Trophoblast cell (in vitro differentiated cells and primary cell): ENCODE measurements at regions not wholly inside any gene's neighbourhood (a gene's known extent, or its start where the extent isn't known, plus 50 kb on each side); places are given as distances from the start of the nearest gene placed in this dataset.
"Not testable (repeated sequence)": the region's sequence is repeated elsewhere in the genome, so short reads cannot be mapped to it uniquely, and the experiment has no call there.

ENCODE experiments used
- DNase-seq, 2 donors: peaks; one replicate each; pipeline ENCODE4 v3.0.0-alpha.2; 2016
- H2AFZ ChIP-seq: 2 replicates; pipeline ENCODE4 v1.6.1; 2013; ENCODE audit warnings: low read length, moderate library complexity, mild to moderate bottlenecking; ENCODE audit not compliant: insufficient read depth, poor library complexity
- H2AK5ac ChIP-seq: 2 replicates; pipeline ENCODE4 v1.6.1; 2013; ENCODE audit warnings: mild to moderate bottlenecking, low read length
- H2BK120ac ChIP-seq: 2 replicates; pipeline ENCODE4 v1.6.1; 2013; ENCODE audit warnings: low read length, mild to moderate bottlenecking, moderate library complexity; ENCODE audit not compliant: insufficient read depth, poor library complexity
- H2BK12ac ChIP-seq: 2 replicates; pipeline ENCODE4 v1.6.1; 2013; ENCODE audit warnings: mild to moderate bottlenecking, low read length, moderate library complexity
- H2BK5ac ChIP-seq: 2 replicates; pipeline ENCODE4 v1.6.1; 2013; ENCODE audit warnings: low read length, low read depth, moderate library complexity, mild to moderate bottlenecking; ENCODE audit not compliant: poor library complexity
- H3K14ac ChIP-seq: 2 replicates; pipeline ENCODE4 v1.6.1; 2013; ENCODE audit warnings: mild to moderate bottlenecking, low read length
- H3K18ac ChIP-seq: 2 replicates; pipeline ENCODE4 v1.6.1; 2013; ENCODE audit warnings: mild to moderate bottlenecking, low read length
- H3K23ac ChIP-seq: 2 replicates; pipeline ENCODE4 v1.6.1; 2013; ENCODE audit warnings: low read length
- H3K27ac ChIP-seq: 2 replicates; pipeline ENCODE4 v1.5.1; 2013; ENCODE audit warnings: low read depth, mild to moderate bottlenecking, inconsistent platforms, low read length, moderate library complexity
- H3K27me3 ChIP-seq: 2 replicates; pipeline ENCODE4 v1.6.1; 2013; ENCODE audit warnings: inconsistent platforms, mild to moderate bottlenecking, low read length, moderate library complexity; ENCODE audit not compliant: insufficient read depth
- H3K36me3 ChIP-seq, 2 experiments: 1 replicate in 1 of 2; 2 replicates in 1 of 2; pipeline ENCODE4 v1.6.1; 2013; ENCODE audit warnings: low read length in 2 of 2, mild to moderate bottlenecking in 2 of 2, moderate library complexity in 1 of 2; ENCODE audit not compliant: insufficient read depth in 2 of 2, control insufficient read depth in 1 of 2
- H3K4ac ChIP-seq: 2 replicates; pipeline ENCODE4 v1.6.1; 2013; ENCODE audit warnings: low read depth, mild to moderate bottlenecking, low read length, moderate library complexity
- H3K4me1 ChIP-seq, 2 experiments: 1 replicate in 1 of 2; 2 replicates in 1 of 2; pipeline ENCODE4 v1.6.1; 2013; ENCODE audit warnings: low read length in 2 of 2, mild to moderate bottlenecking in 2 of 2, moderate library complexity in 1 of 2; ENCODE audit not compliant: insufficient read depth in 2 of 2, control insufficient read depth in 1 of 2
- H3K4me2 ChIP-seq: 2 replicates; pipeline ENCODE4 v1.6.1; 2013; ENCODE audit warnings: inconsistent platforms, mild to moderate bottlenecking, low read length, moderate library complexity
- H3K4me3 ChIP-seq: 2 replicates; pipeline ENCODE4 v1.5.1; 2013; ENCODE audit warnings: mild to moderate bottlenecking, low read depth, low read length, inconsistent platforms
- H3K79me1 ChIP-seq: one replicate; pipeline ENCODE4 v1.6.1; 2013; ENCODE audit warnings: low read length
- H3K79me2 ChIP-seq: 2 replicates; pipeline ENCODE4 v1.6.1; 2013; ENCODE audit warnings: low read length, mild to moderate bottlenecking; ENCODE audit not compliant: control insufficient read depth, insufficient read depth, poor library complexity
- H3K9ac ChIP-seq: 2 replicates; pipeline ENCODE4 v1.6.1; 2013; ENCODE audit warnings: mild to moderate bottlenecking, low read length
- H3K9me3 ChIP-seq: 2 replicates; pipeline ENCODE4 v1.6.1; 2013; ENCODE audit warnings: low read depth, mild to moderate bottlenecking, control low read depth, inconsistent platforms, low read length; ENCODE audit not compliant: insufficient read depth
- H4K12ac ChIP-seq: 2 replicates; pipeline ENCODE4 v1.6.1; 2013; ENCODE audit warnings: low read depth, mild to moderate bottlenecking, low read length, moderate library complexity
- H4K8ac ChIP-seq: 2 replicates; pipeline ENCODE4 v1.6.1; 2013; ENCODE audit warnings: low read depth, mild to moderate bottlenecking, low read length, moderate library complexity
- H4K91ac ChIP-seq: one replicate; pipeline ENCODE4 v1.6.1; 2013; ENCODE audit warnings: low read depth, mild to moderate bottlenecking, low read length, moderate library complexity
- WGBS: extraction: QIAGEN DNeasy Blood & Tissue Kit; methylation state at CpG from one replicate; pipeline ENCODE4 v1.1.7; 2013; ENCODE audit warnings: missing lambda C conversion rate; ENCODE audit not compliant: insufficient read length, insufficient coverage; ENCODE audit errors: extremely low coverage; 5-methylcytosine and 5-hydroxymethylcytosine counted together

GRCh38 chr1:96559181-96559580 lies 162.4 kb upstream of the PTBP2 start:
- DNase-seq, result no peak
- no peak overlapping the region for H2AFZ ChIP-seq
- H3K4me2 ChIP-seq, result no peak overlapping the region
- H3K79me1 ChIP-seq, result no peaks in the 10 kb centered on the region
- no peak overlapping the region for H2BK12ac ChIP-seq
- no peaks in the 10 kb centered on the region for H3K9me3 ChIP-seq
- H3K4ac ChIP-seq, result no peak overlapping the region
- WGBS, result no CpG with 5 or more reads among the region's 4 CpGs
- H2BK5ac ChIP-seq, result no peak overlapping the region
- H4K8ac ChIP-seq, result no peak overlapping the region
- no peaks in the 10 kb centered on the region for H3K36me3 ChIP-seq
- no peaks in the 10 kb centered on the region for H3K79me2 ChIP-seq
- H2BK120ac ChIP-seq, result no peak overlapping the region
- H3K23ac ChIP-seq, result no peak overlapping the region
- H2AK5ac ChIP-seq, result no peak overlapping the region
- H3K4me1 ChIP-seq, result no peaks in the 10 kb centered on the region
- H4K12ac ChIP-seq, result no peak overlapping the region
- H3K27me3 ChIP-seq, result no peaks in the 10 kb centered on the region
- H3K27ac ChIP-seq, result no peak overlapping the region
- no peak overlapping the region for H3K9ac ChIP-seq
- H3K4me3 ChIP-seq, result no peak overlapping the region
- H3K14ac ChIP-seq, result no peak overlapping the region
- H3K18ac ChIP-seq, result no peak overlapping the region
- no peak overlapping the region for H4K91ac ChIP-seq

- H3K79me1 ChIP-seq, result no peaks in the 10 kb centered on the region
- no peak overlapping the region for H4K12ac ChIP-seq
- H3K9me3 ChIP-seq, result no peaks in the 10 kb centered on the region
- no peak overlapping the region for H2BK12ac ChIP-seq
- no peaks in the 10 kb centered on the region for H3K4me1 ChIP-seq
- H3K18ac ChIP-seq, result no peak overlapping the region
- H4K8ac ChIP-seq, result no peak overlapping the region
- H3K4me2 ChIP-seq, result no peak overlapping the region
- no peaks in the 10 kb centered on the region for H3K36me3 ChIP-seq
- no peaks in the 10 kb centered on the region for H3K27me3 ChIP-seq
- peak; percentile 48 to 73 for DNase-seq
- no peak overlapping the region for H2AFZ ChIP-seq
- no peak overlapping the region for H3K14ac ChIP-seq
- H3K9ac ChIP-seq, result no peak overlapping the region
- H2BK120ac ChIP-seq, result no peak overlapping the region
- 100% methylated on average over 1 of the region's 4 CpGs for WGBS
- no peaks in the 10 kb centered on the region for H3K79me2 ChIP-seq
- H3K4me3 ChIP-seq, result no peak overlapping the region
- no peak overlapping the region for H2BK5ac ChIP-seq
- H3K27ac ChIP-seq, result no peak overlapping the region
- no peak overlapping the region for H4K91ac ChIP-seq
- no peak overlapping the region for H2AK5ac ChIP-seq
- H3K4ac ChIP-seq, result no peak overlapping the region
- H3K23ac ChIP-seq, result no peak overlapping the region
Observed at GRCh38 chr1:96559707-96560596, 161.6 kb upstream of the PTBP2 start.

GRCh38 chr1:96562094-96562493 lies 159.5 kb upstream of the PTBP2 start:
- no peak for DNase-seq
- Histone ChIP-seq H3K27ac (no peak overlapping the region), H4K12ac (no peak overlapping the region), H4K8ac (no peak overlapping the region), H2BK5ac (no peak overlapping the region), H3K14ac (no peak overlapping the region), H2AFZ (no peak overlapping the region), H3K4me3 (no peak overlapping the region), H2BK12ac (no peak overlapping the region), H2AK5ac (no peak overlapping the region), H3K79me1 (no peaks in the 10 kb centered on the region), H3K79me2 (no peaks in the 10 kb centered on the region), H3K36me3 (no peaks in the 10 kb centered on the region), H3K27me3 (no peaks in the 10 kb centered on the region), H3K18ac (no peak overlapping the region), H3K23ac (no peak overlapping the region), H3K9me3 (no peaks in the 10 kb centered on the region), H2BK120ac (no peak overlapping the region), H3K9ac (no peak overlapping the region), H3K4ac (no peak overlapping the region), H4K91ac (no peak overlapping the region), H3K4me1 (no peaks in the 10 kb centered on the region), H3K4me2 (no peak overlapping the region)

- H2BK12ac ChIP-seq, H2AK5ac ChIP-seq, H3K4me1 ChIP-seq, H2AFZ ChIP-seq, H2BK5ac ChIP-seq, H3K23ac ChIP-seq, H3K14ac ChIP-seq, H2BK120ac ChIP-seq, H3K27ac ChIP-seq, H3K9ac ChIP-seq, H3K79me1 ChIP-seq, H3K18ac ChIP-seq, H3K4ac ChIP-seq, H3K36me3 ChIP-seq, H3K4me3 ChIP-seq, H3K4me2 ChIP-seq, H4K12ac ChIP-seq, H3K27me3 ChIP-seq, H3K9me3 ChIP-seq, DNase-seq, H4K8ac ChIP-seq, H3K79me2 ChIP-seq: not testable (repeated sequence)
- peak overlapping the region; percentile 6 for H4K91ac ChIP-seq
- no CpG with 5 or more reads among the region's 3 CpGs for WGBS
Observed at GRCh38 chr1:96564401-96564800, 157.2 kb upstream of the PTBP2 start.
